ENCODE measurements at regions not wholly inside any gene's neighbourhood (a gene's known extent, or its start where the extent isn't known, plus 50 kb on each side); places are given as distances from the start of the nearest gene placed in this dataset.
A peak's percentile ranks its signal among the peaks of the same experiment; 100 is the strongest.

DNA sequence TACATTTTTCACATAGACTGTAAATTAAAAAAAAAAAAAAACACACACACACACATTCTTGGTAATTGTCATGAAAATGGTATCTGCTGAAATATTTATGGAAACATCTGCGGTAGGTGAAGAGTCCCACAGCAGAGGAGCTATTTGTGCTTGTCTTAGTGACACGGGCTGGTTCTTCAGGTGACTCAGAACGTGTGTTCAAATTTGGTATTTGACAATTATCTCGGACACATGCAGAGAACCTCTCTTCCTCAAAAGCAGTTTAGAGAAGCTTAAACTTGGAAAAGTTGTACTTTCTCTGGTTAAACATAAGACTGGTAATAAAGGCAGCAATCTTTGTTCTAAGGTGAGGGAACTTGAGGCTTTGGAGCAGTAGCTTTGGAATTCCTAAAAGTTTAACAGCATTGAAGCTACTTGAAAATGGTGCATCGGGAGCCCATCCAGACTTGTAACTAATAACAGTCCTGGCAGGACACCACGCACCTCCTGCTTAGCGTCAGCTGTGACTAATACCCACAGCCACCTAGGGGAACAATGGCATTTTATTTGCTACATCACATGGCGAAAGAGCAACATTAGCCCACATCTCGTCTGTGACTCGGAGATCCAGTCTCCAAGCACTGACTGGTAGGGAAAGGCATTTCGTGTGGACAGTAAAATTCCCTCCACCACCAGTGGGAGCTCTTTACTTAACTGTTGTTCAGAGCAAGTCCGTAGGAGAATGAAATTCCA lies 1505.1 kb upstream of the SLC10A2 start (continued):
- TF ChIP-seq, protein P1, sequence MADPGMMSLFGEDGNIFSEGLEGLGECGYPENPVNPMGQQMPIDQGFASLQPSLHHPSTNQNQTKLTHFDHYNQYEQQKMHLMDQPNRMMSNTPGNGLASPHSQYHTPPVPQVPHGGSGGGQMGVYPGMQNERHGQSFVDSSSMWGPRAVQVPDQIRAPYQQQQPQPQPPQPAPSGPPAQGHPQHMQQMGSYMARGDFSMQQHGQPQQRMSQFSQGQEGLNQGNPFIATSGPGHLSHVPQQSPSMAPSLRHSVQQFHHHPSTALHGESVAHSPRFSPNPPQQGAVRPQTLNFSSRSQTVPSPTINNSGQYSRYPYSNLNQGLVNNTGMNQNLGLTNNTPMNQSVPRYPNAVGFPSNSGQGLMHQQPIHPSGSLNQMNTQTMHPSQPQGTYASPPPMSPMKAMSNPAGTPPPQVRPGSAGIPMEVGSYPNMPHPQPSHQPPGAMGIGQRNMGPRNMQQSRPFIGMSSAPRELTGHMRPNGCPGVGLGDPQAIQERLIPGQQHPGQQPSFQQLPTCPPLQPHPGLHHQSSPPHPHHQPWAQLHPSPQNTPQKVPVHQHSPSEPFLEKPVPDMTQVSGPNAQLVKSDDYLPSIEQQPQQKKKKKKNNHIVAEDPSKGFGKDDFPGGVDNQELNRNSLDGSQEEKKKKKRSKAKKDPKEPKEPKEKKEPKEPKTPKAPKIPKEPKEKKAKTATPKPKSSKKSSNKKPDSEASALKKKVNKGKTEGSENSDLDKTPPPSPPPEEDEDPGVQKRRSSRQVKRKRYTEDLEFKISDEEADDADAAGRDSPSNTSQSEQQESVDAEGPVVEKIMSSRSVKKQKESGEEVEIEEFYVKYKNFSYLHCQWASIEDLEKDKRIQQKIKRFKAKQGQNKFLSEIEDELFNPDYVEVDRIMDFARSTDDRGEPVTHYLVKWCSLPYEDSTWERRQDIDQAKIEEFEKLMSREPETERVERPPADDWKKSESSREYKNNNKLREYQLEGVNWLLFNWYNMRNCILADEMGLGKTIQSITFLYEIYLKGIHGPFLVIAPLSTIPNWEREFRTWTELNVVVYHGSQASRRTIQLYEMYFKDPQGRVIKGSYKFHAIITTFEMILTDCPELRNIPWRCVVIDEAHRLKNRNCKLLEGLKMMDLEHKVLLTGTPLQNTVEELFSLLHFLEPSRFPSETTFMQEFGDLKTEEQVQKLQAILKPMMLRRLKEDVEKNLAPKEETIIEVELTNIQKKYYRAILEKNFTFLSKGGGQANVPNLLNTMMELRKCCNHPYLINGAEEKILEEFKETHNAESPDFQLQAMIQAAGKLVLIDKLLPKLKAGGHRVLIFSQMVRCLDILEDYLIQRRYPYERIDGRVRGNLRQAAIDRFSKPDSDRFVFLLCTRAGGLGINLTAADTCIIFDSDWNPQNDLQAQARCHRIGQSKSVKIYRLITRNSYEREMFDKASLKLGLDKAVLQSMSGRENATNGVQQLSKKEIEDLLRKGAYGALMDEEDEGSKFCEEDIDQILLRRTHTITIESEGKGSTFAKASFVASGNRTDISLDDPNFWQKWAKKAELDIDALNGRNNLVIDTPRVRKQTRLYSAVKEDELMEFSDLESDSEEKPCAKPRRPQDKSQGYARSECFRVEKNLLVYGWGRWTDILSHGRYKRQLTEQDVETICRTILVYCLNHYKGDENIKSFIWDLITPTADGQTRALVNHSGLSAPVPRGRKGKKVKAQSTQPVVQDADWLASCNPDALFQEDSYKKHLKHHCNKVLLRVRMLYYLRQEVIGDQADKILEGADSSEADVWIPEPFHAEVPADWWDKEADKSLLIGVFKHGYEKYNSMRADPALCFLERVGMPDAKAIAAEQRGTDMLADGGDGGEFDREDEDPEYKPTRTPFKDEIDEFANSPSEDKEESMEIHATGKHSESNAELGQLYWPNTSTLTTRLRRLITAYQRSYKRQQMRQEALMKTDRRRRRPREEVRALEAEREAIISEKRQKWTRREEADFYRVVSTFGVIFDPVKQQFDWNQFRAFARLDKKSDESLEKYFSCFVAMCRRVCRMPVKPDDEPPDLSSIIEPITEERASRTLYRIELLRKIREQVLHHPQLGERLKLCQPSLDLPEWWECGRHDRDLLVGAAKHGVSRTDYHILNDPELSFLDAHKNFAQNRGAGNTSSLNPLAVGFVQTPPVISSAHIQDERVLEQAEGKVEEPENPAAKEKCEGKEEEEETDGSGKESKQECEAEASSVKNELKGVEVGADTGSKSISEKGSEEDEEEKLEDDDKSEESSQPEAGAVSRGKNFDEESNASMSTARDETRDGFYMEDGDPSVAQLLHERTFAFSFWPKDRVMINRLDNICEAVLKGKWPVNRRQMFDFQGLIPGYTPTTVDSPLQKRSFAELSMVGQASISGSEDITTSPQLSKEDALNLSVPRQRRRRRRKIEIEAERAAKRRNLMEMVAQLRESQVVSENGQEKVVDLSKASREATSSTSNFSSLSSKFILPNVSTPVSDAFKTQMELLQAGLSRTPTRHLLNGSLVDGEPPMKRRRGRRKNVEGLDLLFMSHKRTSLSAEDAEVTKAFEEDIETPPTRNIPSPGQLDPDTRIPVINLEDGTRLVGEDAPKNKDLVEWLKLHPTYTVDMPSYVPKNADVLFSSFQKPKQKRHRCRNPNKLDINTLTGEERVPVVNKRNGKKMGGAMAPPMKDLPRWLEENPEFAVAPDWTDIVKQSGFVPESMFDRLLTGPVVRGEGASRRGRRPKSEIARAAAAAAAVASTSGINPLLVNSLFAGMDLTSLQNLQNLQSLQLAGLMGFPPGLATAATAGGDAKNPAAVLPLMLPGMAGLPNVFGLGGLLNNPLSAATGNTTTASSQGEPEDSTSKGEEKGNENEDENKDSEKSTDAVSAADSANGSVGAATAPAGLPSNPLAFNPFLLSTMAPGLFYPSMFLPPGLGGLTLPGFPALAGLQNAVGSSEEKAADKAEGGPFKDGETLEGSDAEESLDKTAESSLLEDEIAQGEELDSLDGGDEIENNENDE (IDR thresholded peaks at IDR 0.05; ENCODE audit: insufficient replicate concordance, low read length) = no peak
- TF ChIP-seq TEAD4 (IDR thresholded peaks at IDR 0.05; ENCODE audit: low read depth, low read length) = 0 out of 2 replicates have a peak, but pooled peaks have one; percentile 26
- no peak for TF ChIP-seq PHF8 (conservative IDR thresholded peaks at IDR 0.05; ENCODE audit: low read depth, low read length)
- no peak for TF ChIP-seq BRCA1 (IDR thresholded peaks at IDR 0.05; ENCODE audit: low read depth, low read length)
- TF ChIP-seq RAD21 (IDR thresholded peaks at IDR 0.05 in 1 of 2, conservative IDR thresholded peaks at IDR 0.05 in 1 of 2; ENCODE audit: low read depth in 2 of 2, low read length in 2 of 2) = peak; percentile 88 to 93
- no peak for TF ChIP-seq POLR2AphosphoS5 (IDR thresholded peaks at IDR 0.05; ENCODE audit: low read depth, low read length)
- TF ChIP-seq, protein P2, sequence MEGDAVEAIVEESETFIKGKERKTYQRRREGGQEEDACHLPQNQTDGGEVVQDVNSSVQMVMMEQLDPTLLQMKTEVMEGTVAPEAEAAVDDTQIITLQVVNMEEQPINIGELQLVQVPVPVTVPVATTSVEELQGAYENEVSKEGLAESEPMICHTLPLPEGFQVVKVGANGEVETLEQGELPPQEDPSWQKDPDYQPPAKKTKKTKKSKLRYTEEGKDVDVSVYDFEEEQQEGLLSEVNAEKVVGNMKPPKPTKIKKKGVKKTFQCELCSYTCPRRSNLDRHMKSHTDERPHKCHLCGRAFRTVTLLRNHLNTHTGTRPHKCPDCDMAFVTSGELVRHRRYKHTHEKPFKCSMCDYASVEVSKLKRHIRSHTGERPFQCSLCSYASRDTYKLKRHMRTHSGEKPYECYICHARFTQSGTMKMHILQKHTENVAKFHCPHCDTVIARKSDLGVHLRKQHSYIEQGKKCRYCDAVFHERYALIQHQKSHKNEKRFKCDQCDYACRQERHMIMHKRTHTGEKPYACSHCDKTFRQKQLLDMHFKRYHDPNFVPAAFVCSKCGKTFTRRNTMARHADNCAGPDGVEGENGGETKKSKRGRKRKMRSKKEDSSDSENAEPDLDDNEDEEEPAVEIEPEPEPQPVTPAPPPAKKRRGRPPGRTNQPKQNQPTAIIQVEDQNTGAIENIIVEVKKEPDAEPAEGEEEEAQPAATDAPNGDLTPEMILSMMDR (IDR thresholded peaks at IDR 0.05; ENCODE audit: control extremely low read depth in 1 of 3, insufficient read depth in 1 of 3, low read depth in 1 of 3, low read length in 3 of 3) = peak; percentile 42 to 79 (median 70)
